SKM-1 treated with dmso at 0.1 percent for 144 hours (cell line): ENCODE measurements at regions not wholly inside any gene's neighbourhood (a gene's known extent, or its start where the extent isn't known, plus 50 kb on each side); places are given as distances from the start of the nearest gene placed in this dataset.
A peak's percentile ranks its signal among the peaks of the same experiment; 100 is the strongest.

Experiments used
- DNase-seq: peaks from one replicate; lab custom pipeline; 2025; ENCODE audit not compliant: unreplicated experiment; lab: John Stamatoyannopoulos, UW

GRCh38 chr6:140931581-140931980 lies 1201.1 kb upstream of the GJE1 start:
- no peak for DNase-seq

- no peak for DNase-seq
These were observed 1203.6 kb upstream of the GJE1 start for GRCh38 chr6:140929121-140929520.

DNA sequence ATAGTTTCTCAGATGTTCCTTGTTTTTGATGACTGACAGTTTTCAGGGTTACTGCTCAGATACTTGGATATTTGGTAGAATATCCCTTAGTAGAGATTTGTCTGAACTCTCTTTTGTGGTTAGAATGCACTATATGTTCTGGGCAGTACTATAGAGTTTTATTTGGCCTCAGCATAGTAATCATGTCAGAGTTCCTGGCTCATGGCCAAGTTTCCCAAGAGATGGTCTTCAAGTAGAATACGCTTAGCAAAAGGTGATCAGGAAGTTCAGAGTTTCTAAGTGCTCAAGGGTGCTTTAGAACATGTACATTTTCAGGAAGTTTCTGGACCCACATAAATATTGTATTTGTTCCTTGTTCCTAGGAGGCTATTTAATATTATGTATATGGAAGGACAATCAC lies 1209.7 kb upstream of the GJE1 start:
- DNase-seq = no peak

DNA sequence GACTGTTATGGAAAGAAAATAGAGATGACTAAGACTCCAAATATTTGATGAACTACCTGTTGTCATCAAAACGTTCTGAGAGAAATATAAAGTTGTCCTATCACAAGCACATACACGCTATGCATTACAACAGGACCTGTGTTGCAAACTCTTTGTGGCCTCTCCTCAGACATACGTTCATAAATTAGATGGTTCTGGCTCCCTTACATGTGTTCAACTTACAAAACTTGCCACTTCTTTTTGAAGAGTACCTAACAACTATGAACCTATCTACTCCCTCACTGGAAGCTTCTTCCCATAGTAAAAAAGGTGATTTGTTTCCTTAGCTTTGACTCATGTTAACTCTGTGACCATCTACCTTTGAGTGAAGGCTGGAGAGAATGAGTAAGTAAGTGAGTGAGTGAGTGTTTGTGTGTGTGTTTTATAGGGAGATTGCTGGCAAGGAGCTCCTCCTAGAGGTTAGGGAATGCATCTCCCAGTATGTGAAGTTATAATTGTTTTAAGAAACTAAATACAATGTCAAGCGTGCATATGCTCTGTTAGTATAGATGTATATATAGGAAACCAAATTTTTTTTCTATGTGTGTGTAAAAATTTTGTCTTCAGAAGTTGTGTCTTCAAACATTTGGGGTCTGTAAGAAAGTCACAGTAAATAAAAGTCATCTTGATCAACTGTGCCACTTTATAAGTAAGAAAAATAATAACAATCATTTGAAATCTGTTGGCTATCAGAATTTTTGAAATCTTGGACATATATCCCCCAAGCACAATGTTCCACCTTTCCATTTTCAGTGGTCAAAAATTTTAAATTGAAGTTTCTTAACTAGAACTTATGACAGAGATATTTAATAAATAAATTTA lies 1211.1 kb upstream of the GJE1 start:
- peak; percentile 45 for DNase-seq

GRCh38 chr6:140917911-140918310 lies 1214.8 kb upstream of the GJE1 start:
- DNase-seq = no peak

DNA sequence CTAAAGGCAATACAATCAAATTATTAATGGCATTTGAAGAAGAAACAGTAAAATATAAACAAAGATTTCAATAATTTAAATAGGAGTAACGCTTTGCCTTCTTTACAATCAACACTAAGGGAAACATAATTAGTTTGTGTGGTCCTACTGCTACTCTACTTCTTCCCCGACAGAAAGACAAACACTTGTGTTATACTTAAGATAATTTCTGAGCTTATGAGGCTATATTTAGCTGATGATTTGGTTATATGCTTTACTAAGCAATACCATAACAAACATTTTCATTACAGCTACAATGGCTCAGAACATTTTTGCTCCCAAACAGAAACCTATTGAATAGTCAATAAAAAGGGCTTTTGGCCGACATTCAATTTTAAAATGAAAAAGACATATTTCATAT lies 1217.2 kb upstream of the GJE1 start:
- no peak for DNase-seq

GRCh38 chr6:140915103-140915502 lies 1217.6 kb upstream of the GJE1 start:
- DNase-seq = no peak

- DNase-seq = no peak
These were observed 1220.0 kb upstream of the GJE1 start for GRCh38 chr6:140912686-140913085.

DNA sequence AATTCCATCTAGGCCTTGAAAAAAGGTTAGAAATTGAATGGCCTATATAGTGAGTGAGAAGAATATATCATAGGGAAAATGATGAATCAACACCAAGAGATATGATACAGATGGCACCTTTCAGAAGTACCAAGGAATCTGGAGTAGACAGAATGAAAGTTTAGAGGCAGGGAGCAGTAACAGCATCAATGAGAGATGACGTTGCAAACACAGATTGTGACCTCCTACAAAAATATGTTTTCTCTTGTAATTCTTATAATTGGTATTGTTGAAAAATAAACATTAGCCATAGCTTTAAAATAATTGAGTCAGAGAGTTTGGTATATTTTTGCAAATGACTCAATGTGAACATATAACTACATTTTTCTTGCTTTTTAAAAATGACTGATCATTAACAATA lies 1223.1 kb upstream of the GJE1 start:
- DNase-seq = no peak

- DNase-seq = no peak
These were observed 1223.6 kb upstream of the GJE1 start for GRCh38 chr6:140909156-140909555.

GRCh38 chr6:140908505-140908904 lies 1224.2 kb upstream of the GJE1 start:
- no peak for DNase-seq

GRCh38 chr6:140907235-140907634 lies 1225.5 kb upstream of the GJE1 start:
- DNase-seq = no peak

DNA sequence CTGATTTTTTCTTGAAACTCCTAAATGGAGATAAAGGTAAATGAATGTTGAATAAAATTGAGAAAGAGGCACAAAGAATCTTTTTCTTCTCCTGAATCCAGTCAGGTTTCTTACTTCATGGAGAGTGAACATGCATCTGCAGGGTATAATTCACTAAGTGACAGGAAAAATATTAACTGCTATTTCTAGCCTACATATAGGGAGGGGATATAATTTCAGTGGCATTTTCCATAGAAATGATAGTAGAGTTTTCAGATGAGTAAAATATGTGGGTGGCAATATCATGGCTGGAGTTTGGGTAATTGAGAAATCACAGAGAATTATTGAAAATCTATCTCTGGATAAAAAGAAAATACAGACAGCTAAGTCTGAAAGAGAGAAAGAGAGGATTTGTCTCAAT lies 1227.0 kb upstream of the GJE1 start:
- DNase-seq = no peak

GRCh38 chr6:140905050-140905449 lies 1227.7 kb upstream of the GJE1 start:
- DNase-seq = no peak

DNA sequence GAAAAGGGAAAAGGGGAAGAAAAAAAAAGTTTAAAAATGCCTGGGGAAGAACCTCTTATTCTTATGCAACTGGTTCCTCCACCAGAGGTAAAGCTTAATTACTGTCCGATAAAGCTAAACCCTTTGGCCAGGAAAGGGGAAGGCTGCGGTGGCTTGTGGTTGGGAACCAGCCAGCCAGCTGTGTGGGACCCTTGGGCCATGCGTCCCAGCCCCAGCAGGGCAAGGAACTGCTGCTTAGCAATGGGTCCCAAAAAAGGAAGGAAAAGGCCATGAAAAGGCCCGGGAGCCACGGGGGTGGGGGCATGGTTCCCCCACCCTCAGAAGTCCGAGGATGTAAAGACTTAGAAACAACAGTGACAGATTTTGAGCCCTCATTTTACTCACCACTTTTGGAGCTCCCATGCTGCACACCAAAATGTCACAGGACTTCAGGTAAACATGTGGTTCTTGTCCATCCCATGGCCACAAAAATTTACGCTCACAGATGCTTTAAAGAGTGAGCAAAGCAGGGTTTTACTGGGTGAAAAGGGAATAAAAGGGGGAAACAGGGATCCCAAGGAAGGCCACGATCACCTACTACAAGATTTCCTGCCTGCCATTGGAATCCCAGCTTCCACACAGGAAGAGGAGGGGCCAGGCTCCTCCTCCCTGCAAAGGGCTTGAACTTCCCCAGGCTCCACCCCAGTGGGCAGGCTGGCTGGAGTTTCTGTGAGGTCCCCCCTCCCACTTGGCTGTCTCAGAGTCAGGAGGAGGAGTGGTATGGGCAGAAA lies 1234.7 kb upstream of the GJE1 start:
- peak; percentile 83 for DNase-seq

GRCh38 chr6:140897349-140897748 lies 1235.4 kb upstream of the GJE1 start:
- peak; percentile 83 for DNase-seq

DNA sequence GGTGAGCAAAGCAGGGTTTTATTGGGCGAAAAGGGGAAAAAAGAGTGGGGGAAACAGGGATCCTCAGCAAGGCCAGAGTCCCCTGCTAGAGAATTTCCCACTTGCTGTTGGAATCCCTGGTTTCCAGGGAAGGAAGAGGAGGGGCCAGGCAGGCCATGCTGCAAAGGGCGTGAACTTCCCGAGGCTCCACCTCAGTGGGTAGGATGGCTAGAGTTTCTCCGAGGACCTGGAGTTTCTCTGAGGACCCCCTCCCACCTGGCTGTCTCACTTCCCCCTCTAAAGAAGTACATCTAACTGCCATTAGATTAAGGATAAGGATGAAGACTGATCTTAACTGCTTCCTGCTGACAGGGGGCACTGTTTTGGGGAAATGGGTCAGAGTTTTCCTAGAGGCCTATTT lies 1239.3 kb upstream of the GJE1 start:
- DNase-seq = no peak

- no peak for DNase-seq
These were observed 1252.8 kb upstream of the GJE1 start for GRCh38 chr6:140879946-140880345.

DNA sequence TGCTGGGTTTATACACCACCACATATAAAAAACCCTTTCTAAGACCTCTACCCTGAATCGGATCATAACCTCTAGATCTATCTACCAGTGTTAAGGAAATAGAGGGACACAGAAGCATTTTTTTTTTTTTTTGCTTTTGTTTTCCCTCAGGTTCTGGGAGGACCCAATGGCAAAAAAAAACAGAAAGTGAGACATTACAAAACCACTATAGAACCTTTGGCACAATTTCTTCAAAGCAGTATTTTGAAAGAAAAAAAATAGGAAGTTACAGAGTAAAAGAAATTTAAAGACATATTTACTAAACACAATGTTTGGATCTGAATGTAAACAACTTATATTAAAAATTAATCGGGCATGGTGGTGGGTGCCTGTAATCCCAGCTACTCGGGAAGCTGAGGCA lies 1258.7 kb upstream of the GJE1 start:
- no peak for DNase-seq

DNA sequence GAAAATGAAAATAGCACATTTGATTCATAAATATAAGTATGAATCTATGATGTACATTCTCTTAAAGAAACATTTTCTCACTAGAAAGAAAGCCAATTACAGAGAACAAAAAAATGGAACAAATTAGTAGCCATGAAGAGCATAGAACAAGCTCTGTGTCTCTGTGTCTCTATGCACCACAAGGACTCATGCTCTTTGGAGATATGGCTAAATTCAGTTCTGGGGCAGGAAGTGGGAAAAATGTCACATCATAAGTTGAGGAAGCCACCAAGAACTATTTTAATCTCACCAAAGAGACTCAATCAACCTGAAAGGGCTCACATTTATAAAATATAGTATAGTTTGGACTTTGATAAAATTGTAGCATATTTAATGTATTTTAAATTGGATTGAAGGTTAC lies 1259.8 kb upstream of the GJE1 start:
- no peak for DNase-seq

GRCh38 chr6:140871911-140872310 lies 1260.8 kb upstream of the GJE1 start:
- DNase-seq = no peak

GRCh38 chr6:140867336-140867735 lies 1265.4 kb upstream of the GJE1 start:
- peak; percentile 20 for DNase-seq
